ENCODE measurements at regions not wholly inside any gene's neighbourhood (a gene's known extent, or its start where the extent isn't known, plus 50 kb on each side); places are given as distances from the start of the nearest gene placed in this dataset.
"Not testable (repeated sequence)": the region's sequence is repeated elsewhere in the genome, so short reads cannot be mapped to it uniquely, and the experiment has no call there.

DNA sequence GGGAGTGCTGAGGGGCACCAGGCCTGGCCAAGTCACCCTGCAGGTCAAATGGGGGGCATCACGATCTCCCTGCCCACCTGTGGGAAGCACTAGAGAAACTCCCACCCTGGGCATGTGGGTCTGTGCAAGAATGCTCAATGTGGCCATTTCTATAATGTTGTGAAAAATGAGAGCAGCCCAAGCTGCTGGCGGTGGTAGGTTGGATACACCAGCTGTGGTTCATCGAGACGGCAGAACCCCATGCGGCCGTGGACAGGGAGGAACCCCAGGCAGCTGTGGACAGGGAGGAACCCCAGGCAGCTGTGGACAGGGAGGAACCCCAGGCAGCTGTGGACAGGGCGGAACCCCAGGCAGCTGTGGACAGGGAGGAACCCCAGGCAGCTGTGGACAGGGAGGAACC lies 129.1 kb downstream of the BRD1 start:
- not testable (repeated sequence) for DNase-seq (ENCODE audit: low read depth in 2 of 2)

DNA sequence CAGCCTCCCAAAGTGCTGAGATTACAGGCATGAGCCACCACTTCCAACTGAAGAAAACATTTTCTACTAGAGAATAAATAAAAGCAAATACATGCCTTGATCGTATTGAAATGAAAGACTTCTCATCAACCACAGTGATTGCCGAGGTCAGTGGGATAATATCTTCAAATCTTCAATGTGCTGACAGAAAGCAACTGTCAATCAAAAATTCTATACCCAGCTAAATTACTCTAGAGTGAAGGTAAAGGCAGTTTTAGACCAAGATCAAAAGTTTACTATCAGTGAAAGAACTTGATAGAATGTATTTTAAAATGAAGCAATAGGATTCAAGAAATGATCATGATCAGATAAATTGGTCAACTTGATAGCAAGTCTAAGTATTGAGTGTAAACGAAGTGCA lies 130.6 kb downstream of the BRD1 start:
- DNase-seq (ENCODE audit: low read depth in 2 of 2) = no peak

DNA sequence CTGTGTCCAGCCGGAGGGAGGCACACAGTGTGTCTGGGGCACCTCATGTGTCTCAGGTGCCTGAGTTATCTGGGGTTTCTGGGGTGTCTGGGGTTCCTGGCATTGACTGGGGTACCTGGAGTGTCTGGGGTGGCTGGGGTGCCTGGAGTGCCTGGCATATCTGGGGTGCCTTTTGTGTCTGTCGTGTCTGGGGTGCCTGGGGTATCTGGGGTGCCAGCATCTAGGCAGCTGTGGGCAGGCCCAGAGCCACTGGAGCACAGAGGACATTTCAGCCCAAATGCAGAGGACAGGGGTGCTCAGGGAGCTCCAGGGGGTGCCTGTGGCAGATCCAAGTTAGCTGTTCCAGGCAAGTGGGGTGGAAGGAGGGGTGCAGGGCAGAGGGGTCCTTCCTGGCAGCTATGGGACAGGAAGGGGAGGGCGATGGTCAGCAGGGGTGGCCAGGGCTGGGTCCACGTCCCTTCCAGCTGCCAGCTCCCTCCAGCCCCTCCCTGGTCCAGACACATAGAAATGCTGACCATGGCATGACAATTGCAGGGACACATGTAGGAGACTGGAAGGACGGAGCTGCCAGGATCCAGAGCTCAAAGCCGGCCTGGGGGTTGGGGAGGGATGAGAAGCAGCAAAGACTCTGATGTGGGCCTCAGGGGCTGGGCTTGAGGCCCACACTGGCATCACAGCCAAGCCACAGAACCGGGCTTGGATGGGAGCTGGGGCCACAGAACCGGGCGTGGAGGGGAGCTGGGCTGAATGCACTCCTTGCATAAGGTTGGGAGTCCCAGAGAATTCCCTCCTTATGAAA lies 133.0 kb downstream of the BRD1 start:
- DNase-seq (ENCODE audit: low read depth in 2 of 2) = no peak

GRCh38 chr22:49693848-49694247 lies 133.8 kb downstream of the BRD1 start:
- no peak for DNase-seq (ENCODE audit: low read depth in 2 of 2)

DNA sequence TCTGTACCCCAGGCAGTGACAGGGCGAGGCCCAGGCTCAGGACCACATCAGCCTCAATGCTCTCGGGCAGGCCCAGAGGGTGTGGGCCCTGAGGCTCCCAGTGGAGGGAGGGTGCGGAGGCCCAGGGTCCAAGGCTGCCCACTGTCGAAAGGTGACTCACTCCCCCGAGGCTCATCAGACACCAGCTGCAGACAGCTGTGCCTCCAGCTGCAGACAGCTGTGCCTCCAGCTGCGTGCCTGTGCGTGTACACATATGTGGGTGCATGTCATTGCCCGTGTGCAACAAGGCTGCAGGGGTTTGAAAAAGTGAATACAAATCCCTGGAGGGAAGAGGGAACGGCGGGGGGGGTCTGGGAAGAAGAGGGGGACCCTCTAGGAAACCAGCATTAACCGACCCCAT lies 134.3 kb downstream of the BRD1 start:
- DNase-seq (ENCODE audit: low read depth in 2 of 2) = no peak

DNA sequence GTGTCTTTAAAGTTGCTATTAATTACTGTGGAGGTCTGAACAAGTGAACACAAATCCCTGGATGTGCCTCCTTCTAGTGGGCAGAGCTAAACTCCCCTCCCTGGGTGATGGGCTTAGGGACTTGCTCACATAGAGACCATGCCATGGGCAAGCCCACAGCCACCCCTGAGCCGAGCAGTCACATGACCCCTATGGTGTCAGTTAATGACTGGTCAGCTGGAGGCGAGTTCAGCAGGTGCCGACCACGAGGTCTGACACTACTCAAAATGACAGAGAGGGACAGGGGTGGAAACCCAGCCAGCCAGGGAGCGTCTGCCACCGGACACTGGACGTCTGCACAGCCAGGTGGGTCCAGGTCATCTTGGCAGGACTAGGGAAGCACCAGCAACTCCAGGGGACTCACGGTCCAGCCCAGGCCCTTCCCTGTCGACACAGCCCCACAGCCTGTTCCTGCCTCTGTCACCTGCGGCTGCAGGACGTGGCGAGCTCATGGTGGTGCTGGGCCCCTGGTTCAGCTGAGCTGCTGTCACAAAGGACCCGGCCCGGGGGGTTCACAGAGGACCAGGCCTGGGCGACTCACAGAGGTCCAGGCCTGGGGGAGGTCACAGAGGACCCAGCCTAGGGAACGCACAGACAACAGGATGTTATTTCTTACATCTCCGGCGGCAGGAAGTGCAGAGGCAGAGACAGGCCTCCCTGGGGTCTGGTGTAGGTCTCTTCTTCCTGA lies 135.0 kb downstream of the BRD1 start:
- DNase-seq (ENCODE audit: low read depth in 2 of 2) = no peak

- DNase-seq (ENCODE audit: low read depth in 2 of 2) = no peak
Observed at GRCh38 chr22:49691256-49691655, 136.4 kb downstream of the BRD1 start.

DNA sequence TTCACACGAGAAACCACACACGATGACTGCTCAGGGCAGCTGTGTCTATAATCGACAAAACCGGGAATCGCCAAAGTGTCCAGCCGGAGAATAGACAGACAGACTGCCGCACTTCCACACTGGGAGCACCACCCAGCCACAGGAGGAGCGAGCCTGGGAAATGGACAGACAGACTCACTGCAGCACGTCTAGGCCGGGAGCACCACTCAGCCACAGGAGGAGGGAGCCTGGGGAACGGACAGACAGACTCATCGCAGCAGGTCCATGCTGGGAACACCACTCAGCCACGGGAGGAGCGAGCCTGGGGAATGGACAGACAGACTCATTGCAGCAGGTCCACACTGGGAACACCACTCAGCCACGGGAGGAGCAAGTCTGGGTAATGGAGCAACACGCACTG lies 137.2 kb downstream of the BRD1 start:
- peak in 1 of 2 donors; percentile 17 for DNase-seq (ENCODE audit: low read depth in 2 of 2)

GRCh38 chr22:49689858-49690257 lies 137.8 kb downstream of the BRD1 start:
- DNase-seq (ENCODE audit: low read depth in 2 of 2) = no peak

GRCh38 chr22:49689255-49689770 lies 138.4 kb downstream of the BRD1 start:
- DNase-seq (ENCODE audit: low read depth in 2 of 2) = no peak

- DNase-seq (ENCODE audit: low read depth in 2 of 2) = no peak
Observed at GRCh38 chr22:49688516-49689254, 139.0 kb downstream of the BRD1 start.

DNA sequence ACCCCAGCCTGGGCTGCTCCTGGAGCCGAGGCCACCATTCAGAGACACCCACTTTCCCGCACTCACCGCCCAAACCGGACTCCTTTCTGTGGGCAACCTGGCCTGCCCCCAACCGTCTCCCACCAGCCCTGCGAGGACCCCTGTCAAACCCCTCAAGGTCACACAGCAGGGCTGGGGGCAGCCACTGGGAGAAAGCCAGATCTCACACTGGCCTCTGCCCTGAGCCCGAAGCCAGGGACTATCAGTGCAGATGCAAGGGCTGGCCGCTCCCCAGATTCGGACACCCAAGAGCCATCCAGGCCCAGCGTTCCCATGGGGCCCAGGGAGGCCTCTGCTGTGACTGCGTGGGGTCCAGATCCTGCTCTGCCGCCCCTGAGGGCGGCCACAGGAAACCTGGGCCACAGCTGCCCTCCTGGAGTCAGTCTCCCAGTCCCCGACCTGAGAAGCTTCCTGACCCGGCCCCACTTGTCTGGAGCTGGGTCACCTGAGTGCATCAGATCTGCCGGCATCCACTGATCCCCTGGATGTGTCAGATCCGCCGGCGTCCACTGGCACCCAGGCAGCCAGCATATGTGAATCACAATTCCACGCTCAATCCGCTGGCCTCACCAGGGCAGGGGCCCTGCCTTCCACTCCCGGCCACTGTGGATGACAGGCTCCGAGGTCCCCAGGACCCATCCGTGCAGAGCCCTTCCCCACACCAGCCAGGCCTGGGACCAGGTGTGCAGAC lies 139.7 kb downstream of the BRD1 start:
- DNase-seq (ENCODE audit: low read depth in 2 of 2) = no peak

GRCh38 chr22:49687333-49687732 lies 140.3 kb downstream of the BRD1 start:
- DNase-seq (ENCODE audit: low read depth in 2 of 2) = no peak

DNA sequence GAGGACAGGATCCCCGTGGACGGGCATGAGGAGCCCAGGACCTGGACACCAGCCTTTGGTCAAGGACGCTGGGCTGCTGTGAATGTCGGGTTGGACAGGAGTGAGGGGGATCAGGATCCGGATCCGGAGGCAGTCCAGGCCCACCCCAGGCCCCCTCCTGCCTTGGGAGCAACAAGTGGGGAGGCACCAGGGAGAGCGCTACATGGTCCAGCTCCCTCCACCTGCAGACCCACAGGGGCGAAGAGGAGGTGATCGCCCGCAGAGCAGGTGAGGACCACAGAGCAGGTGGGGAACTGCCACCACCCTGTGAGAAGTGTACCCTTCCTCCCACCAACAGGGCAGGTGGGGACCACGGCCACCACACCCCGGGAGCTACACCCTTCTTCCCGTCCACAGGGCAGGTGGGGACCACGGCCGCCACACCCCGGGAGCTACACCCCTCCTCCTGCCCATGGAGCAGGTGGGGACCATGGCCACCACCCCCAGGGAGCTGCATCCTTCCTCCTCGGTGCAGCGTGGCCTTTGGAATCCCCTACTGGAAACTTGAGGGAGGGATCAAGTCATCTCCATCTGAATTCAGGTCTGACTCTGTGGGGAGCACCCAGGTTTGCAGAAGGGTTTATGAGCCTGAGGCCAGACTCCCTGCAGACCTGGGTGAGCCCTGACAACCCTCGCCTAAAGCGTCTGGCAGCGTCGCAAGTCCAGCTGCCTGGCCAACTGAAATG lies 141.0 kb downstream of the BRD1 start:
- no peak for DNase-seq (ENCODE audit: low read depth in 2 of 2)

- no peak for DNase-seq (ENCODE audit: low read depth in 2 of 2)
Observed at GRCh38 chr22:49685686-49686085, 142.0 kb downstream of the BRD1 start.

DNA sequence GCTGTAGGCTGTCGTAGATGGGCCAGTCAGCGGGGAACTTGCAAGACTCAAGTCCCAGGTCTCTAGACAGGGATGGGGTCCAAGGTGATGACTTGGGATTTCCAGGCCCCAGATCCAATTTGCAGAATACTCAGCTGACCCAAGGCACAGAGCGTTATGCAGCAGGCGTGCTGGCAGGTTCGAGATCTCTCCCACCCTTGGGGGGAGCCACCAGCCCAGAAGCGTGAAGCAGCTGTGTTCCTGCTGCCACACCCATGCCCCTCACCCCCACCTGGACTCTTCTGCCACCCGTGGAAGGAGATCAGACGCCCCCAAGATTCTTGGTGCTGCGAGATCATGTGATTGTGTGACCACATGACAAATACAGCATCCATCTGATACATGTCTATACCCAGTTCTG lies 142.6 kb downstream of the BRD1 start:
- no peak for DNase-seq (ENCODE audit: low read depth in 2 of 2)

GRCh38 chr22:49683032-49683431 lies 144.6 kb downstream of the BRD1 start:
- no peak for DNase-seq (ENCODE audit: low read depth in 2 of 2)

DNA sequence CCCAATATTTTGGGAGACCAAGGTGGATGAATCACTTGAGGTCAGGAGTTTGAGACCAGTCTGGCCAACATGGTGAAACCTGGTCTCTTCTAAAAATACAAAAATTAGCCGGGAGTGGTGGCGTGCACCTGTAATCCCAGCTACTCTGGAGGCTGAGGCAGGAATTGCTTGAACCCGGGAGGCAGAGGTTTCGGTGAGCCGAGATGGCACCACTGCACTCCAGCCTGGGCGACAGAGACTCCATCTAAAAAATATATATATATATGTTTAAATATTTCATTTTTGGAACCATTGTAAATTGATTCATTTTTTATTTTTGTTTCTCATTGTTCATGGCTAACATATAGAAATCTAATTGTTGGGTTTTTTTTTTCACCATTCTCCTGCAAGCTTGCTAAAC lies 146.9 kb downstream of the BRD1 start:
- not testable (repeated sequence) for DNase-seq (ENCODE audit: low read depth in 2 of 2)

- DNase-seq (ENCODE audit: low read depth in 2 of 2) = no peak
Observed at GRCh38 chr22:49678842-49679170, 148.9 kb downstream of the BRD1 start.

GRCh38 chr22:49678137-49678841 lies 149.4 kb downstream of the BRD1 start:
- no peak for DNase-seq (ENCODE audit: low read depth in 2 of 2)

Measured in dermis microvascular lymphatic vessel endothelial cell (primary cell).